ENCODE measurements at regions not wholly inside any gene's neighbourhood (a gene's known extent, or its start where the extent isn't known, plus 50 kb on each side); places are given as distances from the start of the nearest gene placed in this dataset.

- Histone ChIP-seq H3K27ac (ENCODE audit: extremely low read depth, low read depth, low read length) (no peak overlapping the region), H3K36me3 (ENCODE audit: control insufficient read depth in 2 of 2, insufficient read depth in 1 of 2, low read length in 2 of 2) (no peaks in the 10 kb centered on the region), H3K9me3 (ENCODE audit: control insufficient read depth, insufficient read depth, low read depth, low read length) (no peaks in the 10 kb centered on the region), H3K4me1 (ENCODE audit: control insufficient read depth, insufficient read depth, low read length) (no peaks in the 10 kb centered on the region), H3K4me3 (ENCODE audit: low read depth, low read length) (no peak overlapping the region)
- POLR2A ChIA-PET = interaction anchor here (0.6 kb wide), 1 partner anchor 54 kb away, joined by 3 read pairs; no protein-coding TSS in a partner anchor
- CTCF ChIA-PET = interaction anchor here (0.9 kb wide), 1 partner anchor 20 kb away, joined by 3 read pairs; no protein-coding TSS in a partner anchor
- TF ChIP-seq GLIS2 (tag by site-specific recombination; IDR thresholded peaks at IDR 0.05) = 0 out of 2 replicates have a peak, but pooled peaks have one; percentile 8
- no peak for TF ChIP-seq ZBTB48 (tag by site-specific recombination; IDR thresholded peaks at IDR 0.05)
These were observed 70.6 kb downstream of the C9orf50 start for GRCh38 chr9:129550199-129550839.

- POLR2A ChIA-PET = interaction anchor here (0.6 kb wide), 1 partner anchor 54 kb away, joined by 3 read pairs; no protein-coding TSS in a partner anchor
- 0 out of 2 replicates have a peak, but pooled peaks have one; percentile 1 for TF ChIP-seq ZNF366 (tag by site-specific recombination; conservative IDR thresholded peaks at IDR 0.05)
- no peak for TF ChIP-seq ZNF112 (tag by site-specific recombination; IDR thresholded peaks at IDR 0.05)
- peak; percentile 78 for TF ChIP-seq ZNF16 (tag by site-specific recombination; IDR thresholded peaks at IDR 0.05; ENCODE audit: low read depth)
- TF ChIP-seq ZNF202 (tag by site-specific recombination; IDR thresholded peaks at IDR 0.05; ENCODE audit: borderline replicate concordance) = no peak
- TF ChIP-seq ZNF223 (tag by site-specific recombination; IDR thresholded peaks at IDR 0.05) = no peak
- TF ChIP-seq ZNF157 (tag by site-specific recombination; IDR thresholded peaks at IDR 0.05) = no peak
- no peak for TF ChIP-seq YY1 (tag by site-specific recombination; IDR thresholded peaks at IDR 0.05)
- no peak for TF ChIP-seq ZNF391 (tag by site-specific recombination; IDR thresholded peaks at IDR 0.05; ENCODE audit: borderline replicate concordance, low read depth)
- H3K4me1 ChIP-seq (ENCODE audit: control insufficient read depth, insufficient read depth, low read length) = no peaks in the 10 kb centered on the region
- CTCF ChIA-PET = no interaction called here
- H3K36me3 ChIP-seq (ENCODE audit: control insufficient read depth in 2 of 2, insufficient read depth in 1 of 2, low read length in 2 of 2) = no peaks in the 10 kb centered on the region
- no peak overlapping the region for H3K27ac ChIP-seq (ENCODE audit: extremely low read depth, low read depth, low read length)
- no peak overlapping the region for H3K4me3 ChIP-seq (ENCODE audit: low read depth, low read length)
- H3K9me3 ChIP-seq (ENCODE audit: control insufficient read depth, insufficient read depth, low read depth, low read length) = no peaks in the 10 kb centered on the region
These were observed 71.2 kb downstream of the C9orf50 start for GRCh38 chr9:129549684-129550083.

GRCh38 chr9:129549139-129549538 is 71.8 kb downstream of the C9orf50 start:
- ChIA-PET POLR2A (interaction anchor here (0.9 kb wide), 1 partner anchor 52 kb away, joined by 3 read pairs; no protein-coding TSS in a partner anchor), CTCF (interaction anchor here (1.0 to 1.2 kb wide), 2 partner anchors 59 to 388 kb away, joined by 3 read pairs; no protein-coding TSS in a partner anchor)
- no peak overlapping the region for H3K27ac ChIP-seq (ENCODE audit: extremely low read depth, low read depth, low read length)
- no peaks in the 10 kb centered on the region for H3K9me3 ChIP-seq (ENCODE audit: control insufficient read depth, insufficient read depth, low read depth, low read length)
- TF ChIP-seq ZNF184 (tag by site-specific recombination; IDR thresholded peaks at IDR 0.05) = no peak
- no peak for TF ChIP-seq ZNF654 (tag by site-specific recombination; IDR thresholded peaks at IDR 0.05; ENCODE audit: low read depth)
- TF ChIP-seq ZBTB17 (tag by site-specific recombination; IDR thresholded peaks at IDR 0.05) = no peak
- TF ChIP-seq ZNF571 (tag by site-specific recombination; IDR thresholded peaks at IDR 0.05) = no peak
- no peak for TF ChIP-seq ZNF560 (tag by site-specific recombination; IDR thresholded peaks at IDR 0.05; ENCODE audit: borderline replicate concordance)
- no peak for TF ChIP-seq ZNF26 (tag by site-specific recombination; IDR thresholded peaks at IDR 0.05)
- TF ChIP-seq ZNF362 (tag by site-specific recombination; IDR thresholded peaks at IDR 0.05) = no peak
- TF ChIP-seq WT1 (tag by site-specific recombination; IDR thresholded peaks at IDR 0.05) = no peak
- TF ChIP-seq ZNF112 (tag by site-specific recombination; IDR thresholded peaks at IDR 0.05) = no peak
- TF ChIP-seq ZNF10 (tag by site-specific recombination; IDR thresholded peaks at IDR 0.05) = no peak
- no peak for TF ChIP-seq RBAK (tag by site-specific recombination; IDR thresholded peaks at IDR 0.05)
- TF ChIP-seq KLF17 (tag by site-specific recombination; IDR thresholded peaks at IDR 0.05) = no peak
- no peak for TF ChIP-seq PATZ1 (tag by site-specific recombination; IDR thresholded peaks at IDR 0.05)
- no peak for TF ChIP-seq ZNF777 (tag by site-specific recombination; IDR thresholded peaks at IDR 0.05; ENCODE audit: borderline replicate concordance)
- TF ChIP-seq OVOL3 (tag by site-specific recombination; IDR thresholded peaks at IDR 0.05) = no peak
- H3K36me3 ChIP-seq (ENCODE audit: control insufficient read depth in 2 of 2, insufficient read depth in 1 of 2, low read length in 2 of 2) = no peaks in the 10 kb centered on the region
- H3K4me3 ChIP-seq (ENCODE audit: low read depth, low read length) = no peak overlapping the region
- H3K4me1 ChIP-seq (ENCODE audit: control insufficient read depth, insufficient read depth, low read length) = no peaks in the 10 kb centered on the region
